KMS-11 (cell line): ENCODE measurements at regions not wholly inside any gene's neighbourhood (a gene's known extent, or its start where the extent isn't known, plus 50 kb on each side); places are given as distances from the start of the nearest gene placed in this dataset.
"Not testable (repeated sequence)": the region's sequence is repeated elsewhere in the genome, so short reads cannot be mapped to it uniquely, and the experiment has no call there.

Experiments used
- H2AFZ ChIP-seq: fragments of 200-600 bp; sonication (generic); 2 replicates; pipeline ENCODE4 v1.6.1; 2016; ENCODE audit warnings: antibody characterized with exemption, mixed run types, low read depth
- H3K27ac ChIP-seq: fragments of 200-600 bp; sonication (generic); 2 replicates; pipeline ENCODE4 v1.6.1; 2016; ENCODE audit warnings: mild to moderate bottlenecking, mixed run types
- H3K27me3 ChIP-seq: fragments of 200-600 bp; sonication (generic); 2 replicates; pipeline ENCODE4 v1.6.1; 2017; ENCODE audit warnings: mild to moderate bottlenecking, low read depth, mixed run types, moderate library complexity; ENCODE audit not compliant: insufficient read depth
- H3K36me3 ChIP-seq: fragments of 200-600 bp; sonication (generic); 2 replicates; pipeline ENCODE4 v1.6.1; 2017; ENCODE audit warnings: mild to moderate bottlenecking, mixed run types; ENCODE audit not compliant: insufficient read depth
- H3K4me1 ChIP-seq: fragments of 200-600 bp; sonication (generic); 2 replicates; pipeline ENCODE4 v1.6.1; 2016; ENCODE audit warnings: mild to moderate bottlenecking, low read depth, mixed run types; ENCODE audit not compliant: poor library complexity, severe bottlenecking
- H3K4me2 ChIP-seq: fragments of 200-600 bp; sonication (generic); 2 replicates; pipeline ENCODE4 v1.7.0; 2016; ENCODE audit warnings: mild to moderate bottlenecking, mixed run types
- H3K4me3 ChIP-seq: fragments of 200-600 bp; sonication (generic); IDR thresholded peaks from 2 replicates; pipeline ENCODE4 v1.6.1; 2017; ENCODE audit warnings: low read depth, low read length, mixed read lengths; ENCODE audit not compliant: insufficient read depth
- H3K79me2 ChIP-seq: fragments of 200-600 bp; sonication (generic); 2 replicates; pipeline ENCODE4 v1.6.1; 2016; ENCODE audit warnings: low read depth, mixed run types; ENCODE audit not compliant: insufficient read depth
- H3K9ac ChIP-seq: fragments of 200-600 bp; sonication (generic); 2 replicates; pipeline ENCODE4 v1.6.1; 2016; ENCODE audit warnings: mild to moderate bottlenecking, mixed run types
- H4K20me1 ChIP-seq: fragments of 200-600 bp; sonication (generic); 2 replicates; pipeline ENCODE4 v1.6.1; 2016; ENCODE audit warnings: mild to moderate bottlenecking, mixed run types; ENCODE audit not compliant: insufficient read depth
- TF ChIP-seq, protein P1 (sequence below): fragments of 200-600 bp; sonication (generic); conservative IDR thresholded peaks from 2 replicates; pipeline ENCODE4 v1.6.1; 2017; ENCODE audit warnings: low read depth, mild to moderate bottlenecking, antibody characterized with exemption, low read length, moderate library complexity, mixed read lengths

DNA sequence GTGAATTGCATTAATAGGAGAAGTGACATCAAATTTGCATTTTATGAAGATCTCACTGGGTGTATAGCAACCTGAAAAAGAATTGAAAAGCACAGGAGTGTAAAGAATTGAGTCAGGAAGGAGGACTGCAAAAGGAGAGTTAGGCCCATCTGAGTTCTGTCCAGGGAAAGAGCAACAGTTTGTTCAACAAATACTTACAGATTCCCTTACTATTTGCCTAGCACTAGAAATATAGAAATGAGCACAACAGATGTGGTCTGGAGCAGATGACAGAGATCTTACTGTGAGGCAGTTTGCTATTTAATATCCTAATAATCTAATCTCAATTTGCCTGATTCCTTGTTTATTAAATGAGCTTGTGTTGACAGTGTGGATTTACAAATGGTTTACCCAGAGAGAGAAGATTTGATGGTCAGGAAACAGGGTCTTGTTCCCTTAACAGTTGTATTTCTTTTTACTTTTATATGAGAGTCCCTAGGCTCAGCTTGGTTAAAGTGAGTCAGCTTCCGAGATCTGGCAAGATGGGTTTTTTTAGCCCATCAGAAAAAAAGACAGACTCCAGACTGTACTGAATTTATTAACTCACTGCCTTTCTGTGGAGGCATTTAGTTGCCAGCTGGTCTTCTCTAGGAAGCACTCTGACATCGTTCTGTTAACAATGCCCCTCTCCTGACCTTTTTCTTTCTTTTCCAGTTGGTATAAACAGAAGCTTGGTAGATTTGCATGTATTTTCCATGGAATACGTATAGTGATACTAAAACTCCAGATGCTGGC is 229.7 kb downstream of the TTC6 start:
- TF ChIP-seq, protein P1, sequence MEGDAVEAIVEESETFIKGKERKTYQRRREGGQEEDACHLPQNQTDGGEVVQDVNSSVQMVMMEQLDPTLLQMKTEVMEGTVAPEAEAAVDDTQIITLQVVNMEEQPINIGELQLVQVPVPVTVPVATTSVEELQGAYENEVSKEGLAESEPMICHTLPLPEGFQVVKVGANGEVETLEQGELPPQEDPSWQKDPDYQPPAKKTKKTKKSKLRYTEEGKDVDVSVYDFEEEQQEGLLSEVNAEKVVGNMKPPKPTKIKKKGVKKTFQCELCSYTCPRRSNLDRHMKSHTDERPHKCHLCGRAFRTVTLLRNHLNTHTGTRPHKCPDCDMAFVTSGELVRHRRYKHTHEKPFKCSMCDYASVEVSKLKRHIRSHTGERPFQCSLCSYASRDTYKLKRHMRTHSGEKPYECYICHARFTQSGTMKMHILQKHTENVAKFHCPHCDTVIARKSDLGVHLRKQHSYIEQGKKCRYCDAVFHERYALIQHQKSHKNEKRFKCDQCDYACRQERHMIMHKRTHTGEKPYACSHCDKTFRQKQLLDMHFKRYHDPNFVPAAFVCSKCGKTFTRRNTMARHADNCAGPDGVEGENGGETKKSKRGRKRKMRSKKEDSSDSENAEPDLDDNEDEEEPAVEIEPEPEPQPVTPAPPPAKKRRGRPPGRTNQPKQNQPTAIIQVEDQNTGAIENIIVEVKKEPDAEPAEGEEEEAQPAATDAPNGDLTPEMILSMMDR = no peak
- Histone ChIP-seq H3K9ac (no peak overlapping the region), H3K27ac (no peak overlapping the region), H3K4me1 (no peaks in the 10 kb centered on the region), H3K27me3 (no peaks in the 10 kb centered on the region), H2AFZ (no peak overlapping the region), H4K20me1 (no peaks in the 10 kb centered on the region), H3K79me2 (no peaks in the 10 kb centered on the region), H3K36me3 (no peaks in the 10 kb centered on the region), H3K4me2 (no peak overlapping the region), H3K4me3 (no peak overlapping the region)

DNA sequence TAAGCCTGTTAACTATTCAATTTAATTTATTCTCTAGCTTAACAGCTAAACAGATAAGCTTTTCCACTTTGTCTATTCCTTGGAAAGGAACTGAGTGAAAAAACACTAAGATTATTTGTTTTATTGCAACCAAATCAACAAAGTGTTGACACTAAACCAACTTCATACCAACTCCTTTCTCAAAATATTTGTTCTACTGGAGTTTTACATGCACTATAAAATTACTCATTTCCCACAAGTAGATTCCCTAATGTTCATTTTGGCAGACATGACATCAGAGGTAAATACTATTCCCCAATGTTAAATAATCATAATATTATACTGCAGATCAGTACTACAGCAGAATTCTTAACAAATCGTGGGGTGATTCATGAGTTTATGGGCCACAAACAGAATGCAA is 231.4 kb downstream of the TTC6 start:
- TF ChIP-seq, protein P1 = no peak
- Histone ChIP-seq H3K79me2 (no peaks in the 10 kb centered on the region), H2AFZ (no peak overlapping the region), H3K9ac (no peak overlapping the region), H3K27me3 (no peaks in the 10 kb centered on the region), H3K27ac (no peak overlapping the region), H3K4me1 (no peaks in the 10 kb centered on the region), H3K4me2 (no peak overlapping the region), H4K20me1 (no peaks in the 10 kb centered on the region), H3K4me3 (no peak overlapping the region), H3K36me3 (no peaks in the 10 kb centered on the region)

DNA sequence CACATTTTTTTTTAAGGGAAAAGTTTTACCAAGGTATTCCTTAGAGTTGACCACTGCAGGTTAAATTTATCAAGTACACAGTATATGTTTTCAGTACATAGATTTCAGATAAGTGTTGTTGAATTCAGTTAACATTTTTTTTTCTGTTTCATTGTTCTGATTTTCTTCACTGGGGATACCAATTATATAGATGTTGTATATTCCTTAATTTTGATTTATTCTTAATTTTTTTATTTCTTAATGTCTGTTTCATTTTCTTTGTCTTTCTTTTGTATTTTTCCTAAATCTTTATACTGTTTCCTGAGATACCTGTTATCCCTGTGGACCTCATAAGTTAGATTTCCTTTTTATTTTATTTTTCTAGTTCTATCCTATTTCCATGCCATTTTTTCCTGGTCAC is 234.8 kb downstream of the TTC6 start:
- no peak overlapping the region for H3K4me3 ChIP-seq
- no peak overlapping the region for H3K4me2 ChIP-seq
- no peaks in the 10 kb centered on the region for H3K36me3 ChIP-seq
- no peaks in the 10 kb centered on the region for H4K20me1 ChIP-seq
- TF ChIP-seq, protein P1 = no peak
- no peak overlapping the region for H2AFZ ChIP-seq
- H3K79me2 ChIP-seq = no peaks in the 10 kb centered on the region
- H3K4me1 ChIP-seq = no peaks in the 10 kb centered on the region
- no peak overlapping the region for H3K27ac ChIP-seq
- no peaks in the 10 kb centered on the region for H3K27me3 ChIP-seq
- no peak overlapping the region for H3K9ac ChIP-seq

DNA sequence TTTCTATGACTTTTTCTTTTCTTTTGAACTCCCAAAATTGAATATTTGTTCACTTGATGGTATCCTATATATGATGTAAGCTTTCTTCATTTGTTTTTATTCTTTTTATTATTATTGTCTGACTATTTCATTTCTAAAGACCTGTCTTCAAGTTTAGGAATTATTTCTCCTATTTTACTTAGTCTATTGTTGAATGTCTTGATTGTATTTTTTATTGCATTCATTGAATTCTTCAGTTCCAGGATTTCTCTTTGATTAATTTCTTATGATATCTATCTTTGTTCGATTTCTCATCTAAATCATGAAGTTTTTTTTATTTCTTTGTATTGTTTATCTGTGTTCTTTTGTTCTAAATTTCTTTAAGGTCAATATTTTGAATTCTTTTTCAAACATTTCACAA is 238.8 kb downstream of the TTC6 start:
- Histone ChIP-seq H3K9ac (no peak overlapping the region), H3K36me3 (no peaks in the 10 kb centered on the region), H2AFZ (no peak overlapping the region), H3K79me2 (no peaks in the 10 kb centered on the region), H4K20me1 (no peaks in the 10 kb centered on the region), H3K4me1 (no peaks in the 10 kb centered on the region), H3K4me3 (no peak overlapping the region), H3K4me2 (no peak overlapping the region), H3K27me3 (no peaks in the 10 kb centered on the region), H3K27ac (no peak overlapping the region)
- TF ChIP-seq, protein P1 = no peak

DNA sequence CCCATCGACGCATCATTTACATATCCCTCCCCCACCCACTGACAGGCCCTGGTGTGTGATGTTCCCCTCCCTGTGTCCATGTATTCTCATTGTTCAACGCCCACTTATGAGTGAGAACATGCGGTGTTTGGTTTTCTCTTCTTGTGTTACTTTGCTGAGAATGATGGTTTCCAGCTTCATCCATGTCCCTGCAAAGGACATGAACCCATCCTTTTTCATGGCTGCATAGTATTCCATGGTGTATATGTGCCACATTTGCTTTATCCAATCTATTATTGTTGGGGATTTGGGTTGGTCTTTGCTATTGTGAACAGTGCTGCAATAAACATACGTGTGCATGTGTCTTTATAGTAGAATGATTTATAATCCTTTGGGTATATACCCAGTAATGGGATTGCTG is 243.3 kb downstream of the TTC6 start:
- not testable (repeated sequence) for H4K20me1 ChIP-seq, H3K27me3 ChIP-seq, H3K4me1 ChIP-seq, H3K36me3 ChIP-seq, H3K27ac ChIP-seq, H3K9ac ChIP-seq, H3K4me2 ChIP-seq, H3K79me2 ChIP-seq, H3K4me3 ChIP-seq, H2AFZ ChIP-seq

DNA sequence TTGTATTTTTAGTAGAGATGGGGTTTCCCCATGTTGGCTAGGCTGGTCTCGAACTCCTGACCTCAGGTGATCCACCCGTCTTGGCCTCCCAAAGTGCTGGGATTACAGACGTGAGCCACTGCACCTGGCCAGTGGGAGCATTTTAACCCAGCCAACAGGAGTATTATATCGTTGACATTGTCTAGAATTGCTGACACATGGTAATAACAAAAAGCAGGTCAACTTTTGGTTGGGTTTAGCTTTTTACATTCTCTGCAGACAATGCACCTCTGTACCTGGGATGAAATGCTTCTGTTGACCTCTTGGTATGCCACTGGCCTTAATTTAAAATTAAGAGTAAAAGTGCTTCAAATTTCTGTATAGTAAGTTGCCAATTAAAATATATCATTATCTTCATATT is 245.6 kb downstream of the TTC6 start:
- H3K4me3 ChIP-seq, H3K4me2 ChIP-seq, H2AFZ ChIP-seq, H3K27ac ChIP-seq, H3K9ac ChIP-seq, H3K79me2 ChIP-seq, H3K4me1 ChIP-seq, H3K27me3 ChIP-seq, H4K20me1 ChIP-seq, H3K36me3 ChIP-seq: not testable (repeated sequence)
